ENCODE measurements at regions not wholly inside any gene's neighbourhood (a gene's known extent, or its start where the extent isn't known, plus 50 kb on each side); places are given as distances from the start of the nearest gene placed in this dataset.

- Mint-ChIP-seq H3K9me3 (no peaks in the 10 kb centered on the region), H3K4me3 (no peak overlapping the region), H3K27ac (no peak overlapping the region; a peak in 1 of 7 replicates), H3K27me3 (ENCODE audit: low read depth) (no peaks in the 10 kb centered on the region), H3K36me3 (ENCODE audit: insufficient read depth in 1 of 3, low read depth in 3 of 3) (no peaks in the 10 kb centered on the region), H3K4me1 (peaks cover 4 to 5% of the 10 kb centered on the region in 2 experiments)
- Histone ChIP-seq H2BK5ac (ENCODE audit: insufficient read length, low read length) (no peak overlapping the region), H3K79me2 (ENCODE audit: insufficient read depth, low read length) (no peaks in the 10 kb centered on the region), H2BK120ac (ENCODE audit: low read depth, low read length, poor library complexity, severe bottlenecking) (no peak overlapping the region), H3T11ph (ENCODE audit: low read length) (no peak overlapping the region), H3K79me1 (ENCODE audit: insufficient read depth, low read depth, low read length, poor library complexity, severe bottlenecking) (no peaks in the 10 kb centered on the region), H3K27me3 (ENCODE audit: insufficient read depth, low read length) (no peaks in the 10 kb centered on the region), H3K4ac (ENCODE audit: low read depth, low read length) (no peak overlapping the region), H3K56ac (ENCODE audit: insufficient read length, low read depth, low read length) (no peak overlapping the region), H3K23me2 (ENCODE audit: insufficient read length, low read depth, low read length, poor library complexity, severe bottlenecking) (no peaks in the 10 kb centered on the region), H3K27ac (ENCODE audit: insufficient read length, low read depth, low read length) (no peak overlapping the region), H3K9ac (ENCODE audit: extremely low read depth, insufficient read length, low read length) (no peak overlapping the region), H2BK20ac (ENCODE audit: low read depth, low read length, poor library complexity, severe bottlenecking) (no peak overlapping the region), H2BK15ac (ENCODE audit: low read depth, low read length) (no peak overlapping the region), H2AFZ (ENCODE audit: low read length) (no peak overlapping the region), H3K23ac (ENCODE audit: insufficient read length, low read depth, low read length) (no peak overlapping the region), H4K20me1 (ENCODE audit: control insufficient read depth, insufficient read depth, insufficient read length) (no peaks in the 10 kb centered on the region), H2BK12ac (ENCODE audit: insufficient read length, low read depth, low read length) (no peak overlapping the region), H4K8ac (replicated peaks; ENCODE audit: insufficient read length, low read depth, low read length) (no peak overlapping the region), H4K91ac (ENCODE audit: insufficient read length, low read depth, low read length) (no peak overlapping the region), H2AK5ac (ENCODE audit: insufficient read length, low read length) (no peak overlapping the region), H3K4me1 (ENCODE audit: insufficient read depth, low read length) (no peaks in the 10 kb centered on the region), H3K14ac (ENCODE audit: insufficient read depth, low read length) (no peak overlapping the region), H4K5ac (ENCODE audit: insufficient read length, low read depth, low read length) (no peak overlapping the region), H3K18ac (ENCODE audit: insufficient read length, low read depth, low read length) (no peak overlapping the region), H3K4me2 (ENCODE audit: insufficient read depth, insufficient read length, low read length) (no peak overlapping the region), H3K9me3 (ENCODE audit: control insufficient read depth, low read depth, low read length) (no peaks in the 10 kb centered on the region)
- no peak for TF ChIP-seq CTCF (conservative IDR thresholded peaks at IDR 0.05)
- WGBS (ENCODE audit: extremely low coverage, insufficient read length, low lambda C conversion rate): no CpG with 5 or more reads among the region's 2 CpGs
- DNase-seq: no peak
Measured at GRCh38 chr2:180849851-180850250, 130.6 kb upstream of the UBE2E3 start.

Measured in H9 (cell line).